Body of pancreas (tissue), 4 donors: ENCODE measurements at regions not wholly inside any gene's neighbourhood (a gene's known extent, or its start where the extent isn't known, plus 50 kb on each side); places are given as distances from the start of the nearest gene placed in this dataset.
"Not testable (repeated sequence)": the region's sequence is repeated elsewhere in the genome, so short reads cannot be mapped to it uniquely, and the experiment has no call there.

Experiments used
- ATAC-seq: fragments of 150-250 bp; one replicate; pipeline ENCODE4 v1.9.1; 2016
- DNase-seq, 4 donors: peaks; one replicate each; pipeline ENCODE4 v3.0.0-alpha.2; 2019
- H3K27ac ChIP-seq, 4 donors: fragments of 200-600 bp; sonication (generic); 1 replicate in 3 of 4; 2 replicates in 1 of 4; pipeline versions ENCODE4 v1.5.1 to v1.6.1; 2016 to 2019; ENCODE audit warnings: mild to moderate bottlenecking in 1 of 4, mixed read lengths in 1 of 4, moderate library complexity in 1 of 4
- H3K27me3 ChIP-seq, 2 donors: fragments of 200-600 bp; sonication (generic); one replicate each; pipeline ENCODE4 v1.6.0; 2016; ENCODE audit warnings: mild to moderate bottlenecking in 1 of 2
- H3K36me3 ChIP-seq, 2 donors: fragments of 200-600 bp; sonication (generic); replicated peaks in 1 of 2; 2 replicates each; pipeline ENCODE4 v1.5.1; 2016; ENCODE audit warnings: low read depth in 2 of 2; ENCODE audit not compliant: insufficient read depth in 1 of 2
- H3K4me1 ChIP-seq: fragments of 200-600 bp; sonication (generic); one replicate; pipeline ENCODE4 v1.6.0; 2016
- H3K4me3 ChIP-seq, 2 donors: fragments of 200-600 bp; sonication (generic); 1 replicate in 1 of 2; 2 replicates in 1 of 2; pipeline ENCODE4 v1.5.1; 2016 to 2019
- H3K9me3 ChIP-seq, 3 donors: fragments of 200-600 bp; sonication (generic); 1 replicate in 2 of 3; 2 replicates in 1 of 3; pipeline ENCODE4 v1.5.1; 2016
- POLR2A ChIP-seq, 3 donors: fragments of 450-650 bp; IDR thresholded peaks; one replicate each; pipeline ENCODE4 v1.6.1; 2016; ENCODE audit warnings: antibody characterized with exemption in 3 of 3, mild to moderate bottlenecking in 2 of 3
- WGBS, 2 donors: methylation state at CpG; one replicate each; pipeline ENCODE4 v1.1.5; 2017; 5-methylcytosine and 5-hydroxymethylcytosine counted together
- intact Hi-C: fragments of 100-400 bp; cut with DNase I; formaldehyde crosslinking; loops from one replicate; pipeline ENCODE4 v1.15.1; 2023
- TF ChIP-seq, protein P1 (sequence below), 7 experiments: fragments of 450-650 bp in 4 of 7; fragments of 200-600 bp in 3 of 7; sonication (generic) in 3 of 7; IDR thresholded peaks; one replicate each; pipeline ENCODE4 v1.5.1; 2016 to 2019; ENCODE audit warnings: antibody characterized with exemption in 7 of 7

DNA sequence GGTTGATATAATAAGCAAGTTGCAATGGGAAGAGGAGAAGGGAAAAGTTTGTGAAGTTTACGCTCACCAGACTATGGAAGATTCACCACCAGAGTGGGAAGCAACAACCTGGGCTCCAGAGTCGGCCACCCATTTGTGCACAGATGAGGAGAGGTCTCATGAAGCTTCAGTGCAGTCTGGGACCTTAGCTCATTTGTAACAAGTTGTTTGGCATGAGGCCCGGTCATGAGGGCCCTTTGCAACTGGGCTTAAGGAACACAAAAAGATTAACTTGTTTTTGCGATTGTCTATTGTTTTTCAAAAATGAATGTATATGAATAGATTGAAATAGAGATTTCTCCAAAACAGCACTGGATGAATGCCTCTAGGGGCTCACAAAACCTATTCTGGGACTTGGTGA, 94.2 kb downstream of the ZNF737 start:
- peak in 1 of 4 donors; percentile 30 for DNase-seq

GRCh38 chr19:20470345-20471135, 95.0 kb downstream of the ZNF737 start:
- Histone ChIP-seq H3K4me3 (no peak overlapping the region), H3K4me1 (peaks cover 18% of the 10 kb centered on the region), H3K36me3 (no peaks in the 10 kb centered on the region), H3K27me3 (no peaks in the 10 kb centered on the region), H3K27ac (peak overlapping the region in 1 of 4 donors; percentile 38), H3K9me3 (no peaks in the 10 kb centered on the region)
- ATAC-seq (no peak), DNase-seq (peak in 3 of 4 donors; percentile 14 to 59 (median 30))
- TF ChIP-seq, protein P1, sequence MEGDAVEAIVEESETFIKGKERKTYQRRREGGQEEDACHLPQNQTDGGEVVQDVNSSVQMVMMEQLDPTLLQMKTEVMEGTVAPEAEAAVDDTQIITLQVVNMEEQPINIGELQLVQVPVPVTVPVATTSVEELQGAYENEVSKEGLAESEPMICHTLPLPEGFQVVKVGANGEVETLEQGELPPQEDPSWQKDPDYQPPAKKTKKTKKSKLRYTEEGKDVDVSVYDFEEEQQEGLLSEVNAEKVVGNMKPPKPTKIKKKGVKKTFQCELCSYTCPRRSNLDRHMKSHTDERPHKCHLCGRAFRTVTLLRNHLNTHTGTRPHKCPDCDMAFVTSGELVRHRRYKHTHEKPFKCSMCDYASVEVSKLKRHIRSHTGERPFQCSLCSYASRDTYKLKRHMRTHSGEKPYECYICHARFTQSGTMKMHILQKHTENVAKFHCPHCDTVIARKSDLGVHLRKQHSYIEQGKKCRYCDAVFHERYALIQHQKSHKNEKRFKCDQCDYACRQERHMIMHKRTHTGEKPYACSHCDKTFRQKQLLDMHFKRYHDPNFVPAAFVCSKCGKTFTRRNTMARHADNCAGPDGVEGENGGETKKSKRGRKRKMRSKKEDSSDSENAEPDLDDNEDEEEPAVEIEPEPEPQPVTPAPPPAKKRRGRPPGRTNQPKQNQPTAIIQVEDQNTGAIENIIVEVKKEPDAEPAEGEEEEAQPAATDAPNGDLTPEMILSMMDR (IDR thresholded peaks at IDR 0.05): no peak
- TF ChIP-seq POLR2A (IDR thresholded peaks at IDR 0.05): no peak
- 50 to 55% methylated on average over 4 of the region's 4 CpGs for WGBS, 2 donors
- intact Hi-C loops: no loop called here

More for the DNA sequence above, 94.2 kb downstream of the ZNF737 start:
- Histone ChIP-seq H3K27me3 (no peaks in the 10 kb centered on the region), H3K36me3 (no peaks in the 10 kb centered on the region), H3K4me1 (peaks cover 18% of the 10 kb centered on the region), H3K9me3 (no peaks in the 10 kb centered on the region), H3K27ac (peak overlapping the region in 1 of 4 donors; percentile 38), H3K4me3 (no peak overlapping the region)
- WGBS, 2 donors: 66 to 70% methylated on average over 4 of the region's 4 CpGs
- no peak for ATAC-seq
- intact Hi-C loops: no loop called here
- TF ChIP-seq POLR2A (IDR thresholded peaks at IDR 0.05): no peak
- TF ChIP-seq, protein P1 (IDR thresholded peaks at IDR 0.05): no peak

DNA sequence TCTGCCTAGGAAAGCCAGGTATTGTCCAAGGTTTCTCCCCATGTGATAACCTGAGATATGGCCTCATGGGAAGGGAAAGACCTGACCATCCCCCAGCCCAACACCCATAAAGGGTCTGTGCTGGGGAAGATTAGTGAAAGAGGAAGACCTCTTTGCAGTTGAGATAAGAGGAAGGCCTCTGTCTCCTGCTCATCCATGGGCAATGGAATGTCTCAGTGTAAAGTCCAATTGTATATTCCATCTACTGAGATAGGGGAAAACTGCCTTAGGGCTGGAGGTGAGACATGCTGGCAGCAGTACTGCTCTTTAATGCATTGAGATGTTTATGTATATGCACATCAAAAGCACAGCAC, 99.0 kb downstream of the ZNF737 start:
- H3K27ac ChIP-seq, intact Hi-C loops, ATAC-seq, H3K36me3 ChIP-seq, H3K4me3 ChIP-seq, DNase-seq, H3K27me3 ChIP-seq, H3K9me3 ChIP-seq: not testable (repeated sequence)
- peaks cover 18% of the 10 kb centered on the region for H3K4me1 ChIP-seq

DNA sequence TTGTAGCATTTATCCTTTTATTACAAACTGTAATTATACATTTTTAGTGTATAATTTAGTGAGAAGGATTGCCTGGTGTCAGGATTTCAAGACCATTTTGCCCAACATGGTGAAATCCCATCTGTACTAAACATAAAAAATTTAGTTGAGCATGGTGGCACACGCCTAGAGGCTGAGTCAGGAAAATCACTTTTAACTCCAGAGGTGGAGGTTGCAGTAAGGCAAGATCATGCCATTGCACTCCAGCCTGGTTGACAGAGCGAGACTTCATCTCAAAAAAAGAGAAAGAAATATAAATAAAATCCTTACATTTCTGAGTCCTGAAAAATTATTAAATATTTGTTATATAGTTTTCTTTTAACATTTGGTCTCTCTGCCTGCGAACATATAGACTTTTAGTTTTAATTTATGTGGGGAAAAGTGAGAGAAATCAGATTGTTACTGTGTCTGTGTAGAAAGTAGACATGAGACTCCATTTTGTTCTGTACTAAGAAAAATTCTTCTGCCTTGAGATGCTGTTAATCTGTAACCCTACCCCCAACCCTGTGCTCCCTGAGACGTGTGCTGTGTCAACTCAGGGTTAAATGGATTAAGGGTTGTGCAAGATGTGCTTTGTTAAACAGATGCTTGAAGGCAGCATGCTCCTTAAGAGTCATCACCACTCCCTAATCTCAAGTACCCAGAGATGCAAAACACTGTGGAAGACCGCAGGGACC, 99.5 kb downstream of the ZNF737 start:
- DNase-seq, H3K4me3 ChIP-seq, H3K9me3 ChIP-seq, intact Hi-C loops, ATAC-seq, H3K27ac ChIP-seq, H3K27me3 ChIP-seq, H3K36me3 ChIP-seq: not testable (repeated sequence)
- WGBS, 2 donors: 57 to 70% methylated on average over 5 of the region's 5 CpGs
- H3K4me1 ChIP-seq: peaks cover 17% of the 10 kb centered on the region

DNA sequence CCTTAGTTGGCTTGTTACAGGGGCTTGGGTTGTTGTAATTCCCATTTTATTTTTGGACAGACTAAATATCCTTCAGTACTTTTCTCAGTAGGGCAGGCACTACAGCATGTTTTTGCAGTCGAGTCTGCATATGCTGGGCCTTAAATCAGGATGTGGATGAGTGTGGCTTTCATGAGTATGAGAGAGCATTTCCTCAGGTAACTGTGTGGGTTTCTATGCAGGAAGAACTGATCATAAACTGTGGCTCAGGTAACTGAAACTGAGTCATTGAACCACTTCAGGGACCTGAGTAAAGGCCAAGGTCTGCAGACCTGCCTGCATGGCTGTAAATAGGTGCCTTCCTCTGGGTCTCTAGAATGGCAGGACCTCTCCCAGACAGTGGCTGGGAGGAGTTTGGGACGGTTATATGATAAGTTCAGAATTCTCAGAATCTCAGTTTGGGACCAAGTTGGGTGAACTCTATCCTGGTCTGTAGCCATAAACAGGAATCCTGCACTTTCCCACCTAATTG, 112.1 kb downstream of the ZNF737 start:
- Histone ChIP-seq H3K9me3 (no peaks in the 10 kb centered on the region), H3K27ac (no peak overlapping the region), H3K4me3 (no peak overlapping the region), H3K4me1 (no peaks in the 10 kb centered on the region), H3K27me3 (no peaks in the 10 kb centered on the region), H3K36me3 (no peaks in the 10 kb centered on the region)
- TF ChIP-seq, protein P1 (IDR thresholded peaks at IDR 0.05): no peak
- TF ChIP-seq POLR2A (IDR thresholded peaks at IDR 0.05): no peak
- WGBS, 2 donors: 43 to 58% methylated on average over 1 to 2 of the region's 2 CpGs
- DNase-seq (no peak), ATAC-seq (no peak)
- intact Hi-C loops: no loop called here
